AG09319 (cell line): ENCODE measurements at regions not wholly inside any gene's neighbourhood (a gene's known extent, or its start where the extent isn't known, plus 50 kb on each side); places are given as distances from the start of the nearest gene placed in this dataset.

ENCODE experiments used
- DNase-seq: peaks from one replicate; pipeline ENCODE4 v3.0.0-alpha.2; 2010; ENCODE audit warnings: low read depth; ENCODE audit errors: extremely low read depth
- CTCF ChIP-seq: IDR thresholded peaks from 2 replicates; pipeline ENCODE4 v1.5.1; 2011; ENCODE audit warnings: low read depth, mild to moderate bottlenecking, inconsistent platforms, low read length, moderate library complexity

GRCh38 chr3:165440380-165440779, 244.2 kb upstream of the SLITRK3 start:
- DNase-seq = no peak
- no peak for TF ChIP-seq CTCF

DNA sequence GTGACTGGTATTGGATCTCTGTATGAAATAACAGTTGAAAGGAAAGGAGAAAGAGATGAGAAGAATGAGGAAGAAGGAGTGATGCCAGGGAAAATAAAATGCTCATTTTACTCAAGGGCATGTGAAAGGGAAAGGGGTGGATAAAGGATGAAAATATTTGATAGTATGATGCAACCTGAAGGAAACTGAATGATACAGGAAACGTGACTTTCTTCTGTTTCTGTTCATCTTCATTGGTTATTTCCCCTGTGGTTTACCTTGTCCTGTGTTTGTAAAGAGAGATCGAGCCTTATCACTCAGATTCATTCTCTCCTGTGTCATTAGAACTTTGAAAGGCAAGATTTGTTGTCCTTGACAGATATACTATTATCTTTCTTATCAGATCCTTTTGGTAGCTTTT, 243.6 kb upstream of the SLITRK3 start:
- DNase-seq = no peak
- no peak for TF ChIP-seq CTCF

DNA sequence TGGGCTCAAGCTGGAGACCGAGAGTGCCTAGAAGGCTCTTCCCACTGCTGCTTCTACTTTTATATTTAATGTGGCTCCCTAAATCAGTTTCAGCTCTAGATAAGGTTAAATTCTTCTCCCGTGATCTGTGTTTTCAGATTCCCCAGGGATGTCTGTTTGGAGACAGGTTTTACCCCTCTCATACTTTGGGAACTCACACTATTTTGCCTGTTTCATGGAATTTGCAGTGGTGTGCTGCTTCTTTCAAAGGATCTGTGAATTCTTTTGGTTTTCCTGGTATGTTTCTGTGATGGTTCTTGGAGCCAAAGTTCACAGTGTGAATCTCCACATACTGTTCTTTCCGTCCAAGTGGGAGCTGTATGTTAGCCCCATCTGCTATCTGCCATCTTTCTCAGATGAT, 238.3 kb upstream of the SLITRK3 start:
- TF ChIP-seq CTCF = no peak
- DNase-seq = no peak

GRCh38 chr3:165406425-165406824, 210.2 kb upstream of the SLITRK3 start:
- no peak for DNase-seq

DNA sequence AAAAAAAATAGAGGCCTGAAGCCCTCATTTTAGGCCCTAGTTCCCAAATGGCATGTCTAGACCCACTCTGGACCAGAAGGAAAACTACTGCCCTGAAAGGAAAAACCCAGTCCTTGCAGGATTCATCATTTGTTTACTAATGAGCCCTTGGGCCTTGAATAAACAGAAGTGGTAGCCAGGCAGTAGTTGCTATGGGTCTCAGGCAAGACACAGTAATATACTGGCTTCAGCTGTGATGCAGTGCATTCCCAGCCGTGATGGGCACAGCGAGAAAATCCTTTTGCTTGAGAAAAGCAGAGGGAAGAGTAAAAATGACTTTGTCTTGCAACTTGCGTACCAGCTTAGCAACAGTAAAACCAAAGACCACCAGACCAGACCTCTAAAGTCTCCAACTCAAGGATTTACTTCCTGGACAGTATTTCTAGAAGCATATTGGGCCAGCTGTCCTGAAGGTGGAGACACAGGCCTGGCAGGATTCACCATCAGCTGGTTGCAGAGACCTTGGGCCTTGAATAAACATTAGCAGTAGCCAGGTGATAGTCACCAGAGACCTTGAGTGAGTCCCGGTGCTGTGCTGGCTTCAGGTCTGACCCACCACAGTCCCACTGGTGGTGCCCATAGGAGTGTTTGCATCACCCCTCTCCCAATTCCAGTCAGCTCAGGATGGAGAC, 208.3 kb upstream of the SLITRK3 start:
- no peak for TF ChIP-seq CTCF
- DNase-seq = no peak

More at GRCh38 chr3:165406425-165406824, 210.2 kb upstream of the SLITRK3 start:
- TF ChIP-seq CTCF = no peak

DNA sequence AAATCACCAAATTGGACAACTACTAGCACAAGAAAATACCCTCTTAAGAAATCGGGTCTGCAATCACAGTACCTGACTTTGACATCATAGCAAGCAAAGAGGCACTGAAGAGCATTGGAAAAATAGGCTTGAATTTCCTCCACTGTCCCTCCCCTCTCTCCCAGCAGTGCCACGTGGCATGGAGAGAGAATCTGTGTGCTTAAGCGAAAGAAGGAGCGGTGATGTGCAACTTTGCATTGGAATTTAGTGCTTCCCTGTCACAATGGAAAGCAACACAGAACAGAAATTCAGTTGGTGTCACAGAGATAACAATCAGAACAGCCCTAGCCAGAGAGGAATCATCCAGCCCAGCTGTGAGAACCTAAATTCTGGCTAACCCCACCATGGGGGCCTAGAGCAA, 207.5 kb upstream of the SLITRK3 start:
- no peak for TF ChIP-seq CTCF
- DNase-seq = no peak

DNA sequence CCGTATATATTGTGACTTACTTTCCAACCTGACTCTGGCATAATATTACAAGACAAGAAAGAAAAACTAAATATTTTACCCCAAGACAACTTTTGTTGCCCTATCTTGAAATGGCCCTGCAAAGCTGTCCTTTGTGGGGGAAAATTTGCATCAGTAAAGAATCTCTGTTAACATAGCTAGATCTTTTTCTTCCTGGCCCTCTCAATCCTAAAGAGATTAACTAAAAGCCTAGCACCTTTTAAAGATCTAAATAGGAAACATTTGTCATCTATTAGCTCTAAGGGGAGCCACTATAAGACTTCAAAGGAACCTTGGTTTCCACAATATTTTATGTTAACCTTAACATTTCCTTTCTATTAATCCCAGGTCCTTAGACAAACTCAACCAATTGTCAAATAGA, 199.0 kb upstream of the SLITRK3 start:
- no peak for TF ChIP-seq CTCF
- DNase-seq = no peak
